ENCODE measurements at regions not wholly inside any gene's neighbourhood (a gene's known extent, or its start where the extent isn't known, plus 50 kb on each side); places are given as distances from the start of the nearest gene placed in this dataset.

DNA sequence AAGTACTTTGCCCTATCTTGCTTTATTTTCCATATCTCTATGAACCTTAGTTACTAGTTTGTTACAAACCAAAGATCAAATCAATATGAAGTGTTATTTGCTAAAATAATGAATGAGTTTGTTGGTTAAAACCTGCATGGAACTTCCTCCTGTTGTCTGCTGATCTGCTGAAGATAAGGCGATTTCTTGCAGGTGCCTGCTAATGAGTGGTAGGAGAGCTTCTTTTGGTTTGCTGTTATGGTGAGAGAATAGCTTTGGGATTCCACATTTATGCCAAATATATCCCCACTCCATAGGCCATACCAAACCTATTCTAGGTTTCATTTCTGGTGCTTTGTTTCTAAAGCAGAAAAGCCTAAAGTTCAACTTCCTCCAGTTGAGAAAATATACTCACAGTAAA lies 103.8 kb upstream of the PCDH10 start:
- intact Hi-C loops (cut with DNase I; ENCODE audit: low total_unique reads): no loop called here
- no peak for TF ChIP-seq POLR2A (IDR thresholded peaks at IDR 0.05)
- TF ChIP-seq, protein P1, sequence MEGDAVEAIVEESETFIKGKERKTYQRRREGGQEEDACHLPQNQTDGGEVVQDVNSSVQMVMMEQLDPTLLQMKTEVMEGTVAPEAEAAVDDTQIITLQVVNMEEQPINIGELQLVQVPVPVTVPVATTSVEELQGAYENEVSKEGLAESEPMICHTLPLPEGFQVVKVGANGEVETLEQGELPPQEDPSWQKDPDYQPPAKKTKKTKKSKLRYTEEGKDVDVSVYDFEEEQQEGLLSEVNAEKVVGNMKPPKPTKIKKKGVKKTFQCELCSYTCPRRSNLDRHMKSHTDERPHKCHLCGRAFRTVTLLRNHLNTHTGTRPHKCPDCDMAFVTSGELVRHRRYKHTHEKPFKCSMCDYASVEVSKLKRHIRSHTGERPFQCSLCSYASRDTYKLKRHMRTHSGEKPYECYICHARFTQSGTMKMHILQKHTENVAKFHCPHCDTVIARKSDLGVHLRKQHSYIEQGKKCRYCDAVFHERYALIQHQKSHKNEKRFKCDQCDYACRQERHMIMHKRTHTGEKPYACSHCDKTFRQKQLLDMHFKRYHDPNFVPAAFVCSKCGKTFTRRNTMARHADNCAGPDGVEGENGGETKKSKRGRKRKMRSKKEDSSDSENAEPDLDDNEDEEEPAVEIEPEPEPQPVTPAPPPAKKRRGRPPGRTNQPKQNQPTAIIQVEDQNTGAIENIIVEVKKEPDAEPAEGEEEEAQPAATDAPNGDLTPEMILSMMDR (IDR thresholded peaks at IDR 0.05): no peak
- 74 to 86% methylated on average over 1 of the region's 1 CpG for WGBS, 2 donors
- DNase-seq (ENCODE audit: low spot score in 2 of 2): no peak
- no peak overlapping the region for H3K4me3 ChIP-seq (ENCODE audit: low read depth, poor library complexity, severe bottlenecking)

- WGBS, 2 donors: 85 to 87% methylated on average over 4 of the region's 4 CpGs
- DNase-seq (ENCODE audit: low spot score in 2 of 2): no peak
- H3K4me3 ChIP-seq (ENCODE audit: low read depth, poor library complexity, severe bottlenecking): no peak overlapping the region
- intact Hi-C loops (cut with DNase I; ENCODE audit: low total_unique reads): no loop called here
- no peak for TF ChIP-seq POLR2A (IDR thresholded peaks at IDR 0.05)
- TF ChIP-seq, protein P1 (IDR thresholded peaks at IDR 0.05): no peak
These were observed 102.9 kb upstream of the PCDH10 start for GRCh38 chr4:133046156-133046555.

DNA sequence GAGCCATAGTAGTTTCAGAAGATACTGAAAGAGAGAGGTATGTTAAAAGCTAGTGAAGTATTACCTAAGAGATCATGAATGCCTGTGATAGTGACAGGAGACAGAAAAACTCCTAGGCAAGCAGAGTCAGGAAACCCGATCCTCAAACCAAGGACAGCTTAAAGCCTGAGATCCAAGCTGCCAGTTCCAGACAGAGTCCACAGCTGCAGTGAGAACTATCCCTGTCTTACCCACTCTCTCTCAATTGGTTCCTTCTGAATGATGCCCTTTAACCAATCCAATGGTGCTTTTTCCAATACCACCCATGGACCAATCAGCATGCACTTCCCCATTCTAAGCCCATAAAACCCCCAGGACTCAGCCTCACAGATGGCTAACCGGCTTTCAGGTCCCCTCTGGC lies 90.4 kb upstream of the PCDH10 start:
- TF ChIP-seq, protein P1 (IDR thresholded peaks at IDR 0.05): no peak
- TF ChIP-seq POLR2A (IDR thresholded peaks at IDR 0.05): no peak
- H3K4me3 ChIP-seq (ENCODE audit: low read depth, poor library complexity, severe bottlenecking): no peak overlapping the region
- intact Hi-C loops (cut with DNase I; ENCODE audit: low total_unique reads): no loop called here
- 66 to 70% methylated on average over 2 of the region's 2 CpGs for WGBS, 2 donors
- no peak for DNase-seq (ENCODE audit: low spot score in 2 of 2)

DNA sequence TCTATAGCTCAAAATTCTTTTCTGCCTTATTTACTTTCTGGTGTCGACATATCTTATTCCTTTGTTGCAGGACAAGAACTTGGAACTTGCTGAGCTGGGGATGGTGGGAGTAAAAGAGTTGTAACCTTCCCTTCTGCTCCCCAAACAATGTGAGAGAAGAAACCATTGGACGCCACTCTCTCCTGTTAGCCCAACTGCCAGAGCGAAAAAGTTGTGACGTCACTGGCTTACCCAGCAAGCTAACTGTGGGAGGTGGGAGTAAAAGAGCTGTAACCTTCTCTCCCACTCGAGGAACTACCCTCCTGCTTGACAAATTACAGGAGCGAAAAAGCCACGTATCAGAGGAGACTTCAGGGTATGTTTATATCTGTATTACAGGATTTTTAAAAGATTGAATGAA lies 90.0 kb upstream of the PCDH10 start:
- TF ChIP-seq, protein P1 (IDR thresholded peaks at IDR 0.05): no peak
- no peak for TF ChIP-seq POLR2A (IDR thresholded peaks at IDR 0.05)
- DNase-seq (ENCODE audit: low spot score in 2 of 2): no peak
- no peak overlapping the region for H3K4me3 ChIP-seq (ENCODE audit: low read depth, poor library complexity, severe bottlenecking)
- 80 to 82% methylated on average over 7 of the region's 7 CpGs for WGBS, 2 donors
- intact Hi-C loops (cut with DNase I; ENCODE audit: low total_unique reads): no loop called here

GRCh38 chr4:133062851-133063250 lies 86.2 kb upstream of the PCDH10 start:
- intact Hi-C loops (cut with DNase I; ENCODE audit: low total_unique reads): no loop called here
- no peak for DNase-seq (ENCODE audit: low spot score in 2 of 2)
- WGBS, 2 donors: 79 to 85% methylated on average over 1 of the region's 1 CpG
- no peak for TF ChIP-seq POLR2A (IDR thresholded peaks at IDR 0.05)
- TF ChIP-seq, protein P1 (IDR thresholded peaks at IDR 0.05): no peak
- H3K4me3 ChIP-seq (ENCODE audit: low read depth, poor library complexity, severe bottlenecking): no peak overlapping the region

- WGBS, 2 donors: 60 to 89% methylated on average over 2 of the region's 2 CpGs
- intact Hi-C loops (cut with DNase I; ENCODE audit: low total_unique reads): no loop called here
- H3K4me3 ChIP-seq (ENCODE audit: low read depth, poor library complexity, severe bottlenecking): no peak overlapping the region
- DNase-seq (ENCODE audit: low spot score in 2 of 2): no peak
- no peak for TF ChIP-seq POLR2A (IDR thresholded peaks at IDR 0.05)
- TF ChIP-seq, protein P1 (IDR thresholded peaks at IDR 0.05): no peak
These were observed 81.0 kb upstream of the PCDH10 start for GRCh38 chr4:133068083-133068482.

Data from lower leg skin (tissue), 4 donors.